Hematopoietic multipotent progenitor cell treated with erythropoietin and hydrocortisone succinate and interleukin-3 and kit ligand, for 4 days (in vitro differentiated cells): ENCODE measurements at regions not wholly inside any gene's neighbourhood (a gene's known extent, or its start where the extent isn't known, plus 50 kb on each side); places are given as distances from the start of the nearest gene placed in this dataset.

Experiments
- DNase-seq: peaks from one replicate; pipeline ENCODE4 v3.0.0-alpha.2; 2015

DNA sequence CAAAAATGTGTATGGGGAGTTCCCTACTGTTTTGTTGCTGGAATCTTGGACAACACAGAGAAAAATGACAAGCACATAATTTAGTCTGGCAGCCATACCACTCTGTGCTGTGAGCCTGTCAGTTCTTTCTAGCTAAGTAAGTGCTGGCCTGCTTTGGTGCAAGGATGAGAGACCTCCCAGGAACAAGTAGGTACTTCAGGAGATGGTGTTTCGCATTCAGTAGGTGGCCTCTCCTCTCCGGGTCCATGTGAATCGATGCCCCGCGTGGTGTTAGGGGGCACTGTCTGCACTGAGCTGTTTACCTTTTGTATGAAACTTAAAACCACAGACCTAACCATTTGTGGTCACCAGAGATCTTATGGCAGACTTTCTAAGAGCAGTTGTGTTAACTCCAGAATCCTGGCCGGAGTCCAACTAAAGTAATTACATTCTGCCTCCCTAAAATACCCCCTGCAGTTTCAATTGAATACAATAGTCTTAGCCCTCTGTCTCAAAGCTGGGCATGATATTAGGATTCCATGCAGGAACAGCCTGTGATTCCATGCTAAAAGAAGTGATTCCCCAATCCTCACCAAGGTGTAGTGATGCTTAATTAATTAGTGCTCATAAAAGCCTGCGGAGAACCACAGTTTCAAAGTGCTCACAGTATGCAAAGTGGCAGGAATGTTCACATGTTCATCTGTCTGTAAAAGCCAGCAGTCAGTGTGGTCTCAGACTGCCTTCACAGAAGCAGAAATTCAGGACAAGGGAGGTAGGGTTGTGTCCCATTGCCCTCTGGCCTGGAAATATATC lies 64.2 kb downstream of the LLPH start:
- peak; percentile 84 for DNase-seq

DNA sequence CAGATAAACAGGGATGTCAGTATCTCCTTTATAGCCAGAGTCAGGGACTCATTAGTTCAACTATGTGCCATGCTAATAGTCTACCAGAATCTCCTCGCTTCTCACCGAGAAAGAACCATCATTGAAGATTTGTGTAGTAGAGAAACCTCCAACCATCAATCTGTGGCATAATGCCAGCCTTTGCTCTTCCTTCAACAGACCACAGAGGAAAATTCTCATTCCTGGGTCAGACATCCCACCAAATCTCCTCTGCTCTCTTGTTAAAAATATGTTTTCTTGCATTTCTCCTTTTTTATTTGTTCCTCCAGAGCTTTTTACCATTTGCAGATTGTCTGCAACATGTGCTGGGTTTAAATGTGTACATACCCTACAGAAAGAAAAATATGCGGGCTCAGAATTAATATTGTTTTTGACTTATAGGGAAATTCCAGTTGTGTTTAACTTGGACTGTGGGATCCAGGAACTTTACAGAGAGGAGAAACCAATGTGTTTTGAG lies 64.9 kb downstream of the LLPH start:
- no peak for DNase-seq

DNA sequence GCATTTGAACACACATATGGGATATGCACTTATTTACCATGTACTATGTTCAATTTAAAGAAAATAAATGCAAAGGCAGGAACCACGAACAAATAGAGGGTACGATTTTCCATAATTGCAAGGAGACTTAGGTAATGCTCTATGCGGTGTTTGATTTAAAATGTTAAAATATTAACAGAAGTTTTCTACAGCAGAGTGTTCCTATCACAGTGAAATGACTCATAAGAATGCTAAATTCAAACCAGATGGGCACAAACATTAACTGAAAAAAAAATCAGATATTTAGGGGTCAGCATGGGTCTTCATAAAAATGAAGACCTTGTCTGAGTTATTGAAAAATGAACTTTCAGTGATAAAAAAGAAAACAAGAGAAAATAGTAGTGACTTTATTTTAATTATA lies 65.4 kb downstream of the LLPH start:
- no peak for DNase-seq

DNA sequence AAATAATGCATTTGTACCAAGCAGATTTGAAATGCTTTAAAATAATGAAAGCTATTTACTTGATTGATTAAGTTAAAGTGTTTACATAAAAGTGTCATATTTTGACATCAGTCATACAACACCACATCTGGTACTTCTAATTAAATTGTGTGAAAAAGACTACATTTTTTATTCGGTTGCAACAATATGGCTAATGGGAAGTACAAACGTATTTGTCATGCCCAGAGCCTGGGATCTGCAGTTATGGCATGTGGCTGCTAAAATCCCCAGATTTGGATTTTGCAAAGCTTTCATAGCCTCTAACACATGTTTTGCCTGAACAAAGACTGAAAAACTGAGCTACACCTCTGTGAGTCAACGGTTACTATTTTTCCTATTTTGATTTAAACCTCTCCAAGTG lies 66.6 kb downstream of the LLPH start:
- no peak for DNase-seq

DNA sequence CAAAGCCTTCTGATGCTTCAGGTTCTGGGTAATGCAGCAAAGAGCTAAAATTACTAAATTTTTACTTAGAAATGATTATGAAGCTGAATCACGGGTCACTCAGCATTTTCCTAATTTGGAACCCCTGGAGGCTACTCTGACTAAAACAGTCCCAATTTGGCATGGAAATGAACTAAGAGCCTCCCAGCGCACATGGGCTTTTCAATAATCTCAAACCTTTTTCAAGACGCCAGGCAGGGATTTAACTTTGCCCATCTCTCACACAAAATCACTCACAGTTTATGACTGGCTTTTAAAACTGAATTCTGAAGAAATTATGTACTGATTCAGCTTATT lies 68.3 kb downstream of the LLPH start:
- DNase-seq = no peak

DNA sequence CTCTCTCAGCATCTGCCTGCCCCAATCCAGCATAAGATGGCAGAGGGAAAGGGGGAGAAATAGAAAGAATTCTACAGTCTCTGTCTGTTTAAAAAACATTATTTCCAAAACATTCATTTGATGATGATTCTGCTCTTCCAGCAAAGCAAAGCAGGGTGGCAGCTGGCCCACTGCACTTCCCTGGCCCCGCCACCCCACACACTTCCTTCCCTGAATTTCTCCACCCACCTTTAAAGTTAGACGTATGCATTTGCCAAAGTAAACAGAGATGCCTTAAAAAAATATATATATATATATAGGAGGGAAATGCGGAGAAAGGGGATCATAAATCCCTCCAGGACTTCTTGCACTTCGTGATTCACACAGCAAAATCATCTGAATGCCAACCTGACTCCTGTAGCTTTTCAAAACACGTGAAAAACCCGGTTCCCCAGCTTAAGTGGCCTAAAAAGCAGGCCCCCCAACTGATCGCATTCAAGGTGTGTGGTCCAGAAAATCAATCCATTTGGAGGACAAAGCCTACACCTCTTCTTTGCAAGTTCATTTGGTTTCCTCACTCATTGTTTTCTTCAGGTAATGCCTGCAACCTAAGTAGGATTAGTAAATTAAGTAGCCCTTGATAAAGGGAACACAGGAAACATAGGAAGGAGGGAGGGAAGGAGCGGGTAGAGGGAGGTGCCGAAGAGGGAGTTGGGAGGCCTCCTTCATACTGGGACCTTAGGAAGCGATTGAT lies 68.8 kb downstream of the LLPH start:
- no peak for DNase-seq

DNA sequence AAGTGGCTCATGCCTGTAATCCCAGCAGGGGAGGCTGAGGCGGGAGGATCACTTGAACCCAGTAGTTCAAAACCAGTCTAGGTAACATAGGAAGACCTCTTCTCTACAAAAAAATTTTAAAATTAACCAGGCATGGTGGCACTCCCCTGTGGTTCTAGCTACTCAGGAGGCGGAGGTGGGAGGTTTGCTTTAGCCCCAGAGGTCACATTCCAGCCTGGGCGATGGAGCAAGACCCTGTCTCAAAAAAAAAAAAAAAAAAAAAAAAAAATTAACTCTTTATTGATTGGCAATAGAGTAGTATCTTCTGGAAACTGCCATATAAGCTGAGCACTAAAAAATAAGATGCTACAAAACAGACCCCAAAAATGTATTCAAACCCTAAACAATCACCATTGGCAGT lies 69.5 kb downstream of the LLPH start:
- no peak for DNase-seq

DNA sequence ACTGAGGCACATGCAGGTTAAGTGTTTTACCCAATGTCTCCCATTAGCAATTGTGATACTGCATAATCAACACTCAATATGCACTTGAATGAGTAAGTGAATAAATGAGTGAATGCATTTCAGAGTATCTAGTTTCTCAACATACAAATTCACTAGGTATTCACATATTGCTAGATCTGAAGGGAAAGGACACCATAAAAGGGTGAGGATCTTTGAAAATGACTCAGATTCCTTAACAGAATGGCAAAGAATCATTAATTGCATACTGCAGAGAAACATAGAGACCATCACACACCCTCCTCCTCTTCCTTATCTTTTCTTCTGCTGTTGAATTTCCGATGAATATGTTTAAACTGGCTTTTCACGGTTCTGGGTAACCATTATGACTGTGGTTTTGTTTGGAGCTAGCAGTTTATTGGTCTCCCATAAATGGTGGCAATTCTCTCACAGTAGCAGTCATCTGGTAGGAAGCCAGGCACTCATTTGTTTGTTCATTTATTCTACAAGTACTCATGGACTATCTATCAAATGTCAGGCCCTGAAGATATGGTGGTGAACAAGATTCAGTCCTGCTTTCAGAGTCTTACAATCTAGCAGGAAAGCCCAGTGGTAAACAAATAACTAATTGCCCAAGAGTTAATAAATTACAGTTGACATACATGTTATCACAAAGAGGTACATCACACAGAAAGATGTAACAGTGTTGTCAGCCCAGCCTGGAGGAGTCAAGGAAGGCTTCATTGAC lies 70.2 kb downstream of the LLPH start:
- DNase-seq = no peak

DNA sequence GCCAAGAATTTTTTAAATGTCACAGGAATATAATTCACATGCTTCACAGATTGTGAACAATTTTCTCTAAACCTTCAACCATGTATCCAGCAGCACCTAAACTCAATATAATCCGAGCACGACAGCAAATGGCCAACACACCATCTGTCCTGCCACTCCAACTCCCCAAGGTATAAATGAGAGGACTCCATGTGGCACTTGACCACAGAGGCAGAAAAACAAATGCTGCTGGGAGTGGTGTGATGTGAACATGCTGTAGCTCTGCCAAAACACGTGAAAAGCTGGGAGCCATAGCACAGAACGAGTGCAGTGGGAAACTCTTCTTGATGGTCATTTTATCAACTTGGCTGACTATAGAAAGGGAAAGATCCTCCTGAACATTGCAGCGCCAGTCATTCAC lies 70.9 kb downstream of the LLPH start:
- no peak for DNase-seq

DNA sequence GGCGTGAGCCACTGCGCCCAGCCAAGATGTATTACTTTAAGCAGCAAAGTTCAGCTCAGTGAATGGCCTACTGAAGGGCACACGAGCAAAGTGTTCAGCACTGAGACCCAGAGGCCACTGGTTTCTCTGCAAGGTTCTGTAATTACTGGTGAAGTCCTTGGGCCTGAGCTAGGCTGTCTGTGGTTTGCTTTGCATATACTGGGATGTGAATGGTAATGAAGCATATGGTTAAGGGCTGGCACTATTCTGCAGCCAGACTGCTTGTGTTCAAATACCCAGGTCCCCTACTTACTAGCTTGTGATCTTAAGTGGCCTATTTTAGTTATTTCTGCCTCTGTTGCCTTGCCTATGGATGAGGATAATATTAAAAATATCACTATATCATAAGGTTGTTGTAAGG lies 72.0 kb downstream of the LLPH start:
- DNase-seq = no peak

DNA sequence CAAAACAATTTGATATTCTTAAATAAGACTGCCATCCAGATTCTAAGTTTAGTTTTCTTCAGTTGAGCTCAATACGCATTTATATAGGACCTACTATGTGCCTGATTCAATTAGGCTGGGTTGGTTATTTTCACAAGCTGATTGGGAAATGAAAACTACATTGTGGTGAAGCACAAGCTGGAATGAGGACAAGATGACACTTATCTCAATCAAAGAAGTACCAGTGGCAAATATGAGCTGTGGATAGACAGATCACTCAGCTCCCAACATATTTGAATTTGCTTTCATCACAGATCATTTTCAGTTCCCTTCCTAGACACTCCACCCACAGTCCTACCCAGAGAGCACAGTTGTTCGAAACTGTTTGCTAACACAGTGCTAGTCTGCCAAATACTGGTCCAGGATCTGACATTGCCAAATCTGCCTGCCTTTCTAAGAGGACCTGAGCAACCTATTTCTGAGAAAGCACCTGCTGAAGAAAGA lies 74.7 kb downstream of the LLPH start:
- DNase-seq = no peak

DNA sequence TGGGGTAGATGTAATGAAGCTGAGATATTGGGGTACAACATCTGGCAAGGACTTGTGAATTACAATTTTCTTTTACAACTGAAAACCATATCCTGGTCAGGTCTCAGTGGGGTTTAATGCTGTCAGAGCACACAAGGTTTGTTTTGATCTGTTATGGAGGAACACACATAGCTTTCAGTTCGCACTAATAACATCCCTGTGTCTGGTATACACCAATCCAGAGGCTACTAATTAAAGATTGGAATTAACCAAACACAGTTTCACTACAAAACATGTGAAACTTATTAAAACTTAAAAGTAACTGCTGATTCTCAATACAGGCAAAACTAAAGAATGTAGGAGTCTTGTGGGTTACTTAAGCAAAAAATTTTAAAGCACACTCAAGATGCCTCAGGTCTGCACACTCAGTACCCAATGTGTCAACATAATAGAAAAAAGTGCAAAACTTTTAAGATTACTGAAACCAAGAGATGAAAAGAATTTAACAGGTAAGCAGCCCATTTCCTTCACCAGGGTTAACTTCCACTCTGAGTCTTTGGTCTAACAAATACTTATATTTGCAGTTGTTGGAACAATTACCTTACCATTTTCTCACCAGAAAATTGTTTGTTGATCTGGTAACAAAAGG lies 77.4 kb downstream of the LLPH start:
- DNase-seq = no peak

DNA sequence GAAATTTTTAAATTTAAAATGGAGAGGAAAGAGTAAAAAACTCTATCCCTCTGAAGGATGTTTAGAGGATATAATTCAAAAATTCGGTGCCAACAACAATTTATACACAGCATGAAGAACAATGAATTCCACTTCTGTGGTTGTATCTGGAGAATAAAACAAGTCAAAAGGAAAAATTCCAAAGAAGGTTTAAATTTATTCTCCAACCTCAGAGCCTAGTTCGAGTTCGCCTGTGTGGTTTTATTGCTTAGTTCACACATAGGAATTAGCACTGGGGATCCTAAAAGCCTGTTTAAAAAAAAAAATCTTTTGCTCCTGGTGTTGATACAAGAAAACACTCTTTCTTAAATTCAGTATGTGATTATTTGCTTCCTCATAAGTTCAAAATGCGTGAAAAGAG lies 79.2 kb downstream of the LLPH start:
- no peak for DNase-seq

DNA sequence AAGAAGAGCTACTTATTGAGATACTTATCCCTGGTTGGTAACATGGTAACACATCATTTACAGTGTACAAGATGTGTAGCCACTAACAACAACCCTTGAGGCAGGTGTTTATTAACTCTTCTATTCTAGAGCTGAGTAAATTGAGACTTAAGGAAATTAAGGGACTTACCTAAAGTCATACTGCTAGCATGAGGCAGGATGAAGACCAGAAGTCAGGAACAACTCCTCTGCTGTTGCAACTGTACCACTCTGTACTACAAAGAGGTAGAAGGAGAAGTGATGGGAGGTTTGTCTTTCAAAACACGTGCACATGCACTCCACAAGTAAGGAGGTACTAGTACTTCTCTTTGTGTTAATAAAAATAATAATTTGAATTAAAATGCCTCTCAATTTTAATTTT lies 79.9 kb downstream of the LLPH start:
- DNase-seq = no peak

DNA sequence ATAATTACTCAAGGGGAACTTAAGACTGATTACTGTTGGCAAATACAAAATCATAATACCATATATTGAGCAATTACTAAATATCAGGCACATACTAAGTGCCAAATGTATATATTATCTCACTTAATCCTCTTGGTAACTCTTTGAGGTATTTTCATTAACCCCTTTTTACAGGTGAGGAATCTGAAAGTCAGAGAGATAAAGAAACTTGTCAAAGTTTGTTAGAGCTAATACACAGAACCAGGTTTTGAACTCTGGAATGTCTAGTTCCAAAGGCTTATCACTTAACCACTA lies 80.3 kb downstream of the LLPH start:
- no peak for DNase-seq

DNA sequence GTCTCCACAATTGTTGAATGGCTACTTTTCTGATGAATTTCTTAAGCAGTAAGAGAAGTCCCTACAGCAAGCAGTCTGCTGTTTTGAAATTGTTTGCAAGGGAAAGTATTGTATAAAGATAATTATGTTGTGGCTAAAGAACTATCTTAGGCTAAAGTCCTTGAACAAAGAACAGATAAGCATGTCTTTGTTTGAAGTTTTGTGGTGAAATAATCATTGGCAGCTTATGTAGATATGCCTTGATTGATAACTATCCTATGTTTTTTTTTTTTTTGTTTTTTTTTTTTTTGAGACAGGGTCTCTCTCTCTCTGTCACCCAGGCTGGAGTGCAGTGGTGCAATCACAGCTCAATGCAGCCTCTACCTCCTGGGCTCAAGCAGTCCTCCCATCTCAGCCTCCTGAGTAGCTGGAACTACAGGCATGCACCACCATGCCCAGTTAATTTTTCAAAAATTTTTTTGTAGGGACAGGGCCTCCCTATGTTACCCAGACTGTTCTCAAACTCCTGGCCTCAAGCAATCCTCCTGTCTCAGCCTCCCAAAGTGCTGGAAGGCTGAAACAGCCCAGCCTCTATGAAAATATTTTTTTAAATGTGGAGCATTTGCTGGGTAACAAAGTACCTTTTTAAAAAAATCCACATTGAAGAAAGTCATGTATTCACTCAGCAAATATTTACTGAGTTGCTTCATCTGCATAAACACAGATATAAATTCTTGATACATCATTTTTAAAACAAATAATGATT lies 80.8 kb downstream of the LLPH start:
- peak; percentile 19 for DNase-seq

DNA sequence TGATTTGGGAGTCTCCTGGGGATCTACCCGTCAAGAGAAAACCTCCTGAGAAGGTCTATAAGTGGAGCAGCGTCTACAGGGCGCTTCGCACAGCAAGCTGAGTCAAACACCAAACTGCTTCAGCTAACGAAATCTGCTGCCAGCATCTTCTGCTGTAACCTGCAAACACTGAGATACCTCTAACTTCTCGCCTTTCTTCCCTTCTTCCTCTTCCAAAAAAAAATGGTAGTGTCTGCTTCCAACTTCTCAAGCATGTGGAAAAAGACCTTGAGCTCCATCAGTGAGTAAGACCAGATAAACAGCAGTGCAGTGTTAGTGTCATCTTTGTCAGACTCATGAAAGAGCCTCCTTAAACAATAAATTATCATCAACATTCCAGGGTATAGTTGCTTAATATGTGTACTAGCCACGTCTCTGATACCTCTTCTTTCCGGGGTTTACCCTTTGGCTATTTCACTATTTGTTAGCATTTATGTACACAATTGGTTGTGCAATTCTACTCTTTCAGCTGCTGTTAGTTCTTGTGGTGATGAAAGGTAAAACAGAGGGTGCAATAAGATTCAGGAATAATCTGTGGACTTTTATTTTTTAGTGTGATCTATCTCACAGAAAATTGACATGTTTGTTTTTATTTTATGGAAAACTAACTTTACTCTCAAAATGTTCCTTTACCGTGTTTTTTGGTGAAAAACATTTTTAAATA lies 81.6 kb downstream of the LLPH start:
- DNase-seq = no peak

DNA sequence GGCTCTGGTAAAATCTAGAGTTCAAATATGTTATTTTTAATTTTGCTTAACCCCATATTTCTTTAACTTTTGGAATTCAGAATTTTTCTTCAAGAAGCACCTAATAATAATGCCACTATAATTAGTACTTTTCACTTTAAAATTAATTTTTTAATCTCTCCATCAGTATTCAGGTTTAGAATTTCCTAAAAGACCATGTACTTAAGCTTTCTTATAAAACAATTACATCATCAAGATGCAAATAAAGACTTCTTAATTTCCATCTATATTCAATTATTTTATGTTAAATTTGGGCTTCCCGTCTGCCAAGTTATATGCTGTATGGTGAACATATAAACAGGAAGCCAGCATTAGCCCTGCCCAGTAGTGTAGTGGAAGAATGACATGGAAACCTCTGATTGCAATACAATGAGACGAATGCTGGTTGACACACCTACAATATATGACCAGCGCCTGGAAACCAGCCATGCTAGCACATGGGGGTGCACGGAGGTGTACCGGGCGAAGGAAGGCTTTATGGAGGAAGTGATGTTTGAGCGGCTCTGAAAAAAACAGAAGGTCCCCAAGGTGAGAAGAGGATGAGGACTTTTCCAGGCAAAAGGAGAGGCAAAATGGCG lies 82.2 kb downstream of the LLPH start:
- no peak for DNase-seq

DNA sequence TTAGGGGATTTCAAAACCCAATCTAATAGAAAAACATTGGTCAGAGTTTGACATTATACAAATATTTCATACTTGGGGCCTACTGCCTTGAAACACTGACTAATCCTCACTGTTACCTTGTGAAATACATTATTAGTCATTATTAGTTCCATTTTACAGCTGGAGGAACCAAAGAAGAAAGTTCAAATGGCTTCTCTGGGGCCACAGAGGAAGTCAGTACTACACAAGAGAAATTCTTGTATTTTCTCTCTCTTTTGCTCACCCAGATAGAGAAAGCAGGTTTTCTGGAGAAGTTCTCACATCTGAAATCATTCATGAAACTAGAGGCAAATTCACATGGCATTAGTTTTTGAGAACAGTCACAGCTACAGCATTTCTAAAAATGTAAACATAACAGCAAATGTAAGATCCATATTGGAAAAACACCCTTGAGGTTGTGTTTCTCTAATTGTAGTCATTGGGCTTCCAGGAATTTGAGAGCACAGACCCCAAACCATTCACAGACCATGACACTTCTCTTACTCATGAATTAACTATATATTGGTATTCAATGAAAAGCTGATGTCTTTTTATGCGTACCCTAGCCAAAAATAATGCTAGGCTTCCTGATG lies 83.0 kb downstream of the LLPH start:
- no peak for DNase-seq

DNA sequence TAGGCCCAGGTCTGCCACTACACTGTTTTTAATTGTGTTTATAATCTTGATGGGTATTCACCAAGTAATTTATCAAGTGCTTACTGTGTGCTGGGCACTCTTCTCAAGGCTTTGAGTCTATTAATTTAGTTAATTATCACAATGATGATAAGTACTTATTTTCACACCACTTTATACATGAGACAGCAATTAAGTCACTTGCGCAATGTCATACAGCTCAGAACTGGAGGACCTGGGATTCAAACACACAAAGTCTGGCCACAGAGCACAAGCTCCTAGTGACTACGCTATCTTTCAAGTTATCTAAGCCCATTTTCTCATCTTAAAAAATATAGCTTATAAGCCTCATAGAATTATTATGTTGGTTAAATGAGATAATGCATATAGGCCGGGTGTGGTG lies 85.0 kb downstream of the LLPH start:
- no peak for DNase-seq

DNA sequence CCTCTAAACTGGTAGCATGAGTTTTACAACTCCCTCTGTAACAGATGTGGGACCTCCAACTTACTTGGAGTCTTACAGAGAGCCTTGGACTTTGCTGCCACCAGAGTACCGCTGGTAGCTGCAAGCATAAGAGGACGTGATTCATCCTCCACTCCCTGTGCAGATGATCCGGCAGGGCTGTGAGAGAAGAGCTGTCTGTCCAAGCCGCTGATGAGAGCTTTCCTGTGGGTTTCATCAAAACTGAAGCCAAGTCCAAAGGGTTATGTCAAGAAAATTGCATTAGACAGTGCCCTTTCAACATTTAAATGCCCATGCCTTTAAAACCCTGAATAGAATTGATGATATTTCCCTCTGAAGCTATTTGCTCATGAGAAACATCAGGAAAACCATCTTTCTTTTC lies 85.8 kb downstream of the LLPH start:
- no peak for DNase-seq
